ENCODE measurements at regions not wholly inside any gene's neighbourhood (a gene's known extent, or its start where the extent isn't known, plus 50 kb on each side); places are given as distances from the start of the nearest gene placed in this dataset.
"Not testable (repeated sequence)": the region's sequence is repeated elsewhere in the genome, so short reads cannot be mapped to it uniquely, and the experiment has no call there.

- not testable (repeated sequence) for H3K4me3 ChIP-seq (ENCODE audit: low read length); H3K36me3 ChIP-seq (ENCODE audit: control insufficient read depth, insufficient read depth, low read length); H3K4me1 ChIP-seq (ENCODE audit: control insufficient read depth, insufficient read depth, low read length); H3K27me3 ChIP-seq (ENCODE audit: control insufficient read depth, insufficient read depth, low read length); H3K9me3 ChIP-seq (ENCODE audit: control insufficient read depth, low read length); H3K9ac ChIP-seq (ENCODE audit: low read length)
These were observed 161.1 kb downstream of the EPM2A start for GRCh38 chr6:145574269-145574668.

All from mucosa of stomach (tissue), 1 donor.